Activated naive CD8-positive, alpha-beta T cell treated with anti-CD3 and anti-CD28 coated beads for 36 hours (primary cell): ENCODE measurements at regions not wholly inside any gene's neighbourhood (a gene's known extent, or its start where the extent isn't known, plus 50 kb on each side); places are given as distances from the start of the nearest gene placed in this dataset.

Source experiments
- DNase-seq: peaks from one replicate; pipeline ENCODE4 v3.0.0; 2021
- H3K27ac Mint-ChIP-seq: one replicate; pipeline ENCODE4 v1.8.0; 2022; ENCODE audit warnings: mild to moderate bottlenecking, moderate library complexity, mixed read lengths
- H3K27me3 Mint-ChIP-seq: one replicate; pipeline ENCODE4 v1.8.0; 2022; ENCODE audit warnings: mild to moderate bottlenecking, mixed read lengths
- H3K36me3 Mint-ChIP-seq: one replicate; pipeline ENCODE4 v1.8.0; 2021; ENCODE audit warnings: mild to moderate bottlenecking, mixed read lengths
- H3K4me1 Mint-ChIP-seq: one replicate; pipeline ENCODE4 v1.8.0; 2021; ENCODE audit warnings: mixed read lengths
- H3K4me3 Mint-ChIP-seq: one replicate; pipeline ENCODE4 v1.8.0; 2022; ENCODE audit warnings: mild to moderate bottlenecking, moderate library complexity, mixed read lengths
- H3K9me3 Mint-ChIP-seq: one replicate; pipeline ENCODE4 v1.8.0; 2022; ENCODE audit warnings: mixed read lengths

DNA sequence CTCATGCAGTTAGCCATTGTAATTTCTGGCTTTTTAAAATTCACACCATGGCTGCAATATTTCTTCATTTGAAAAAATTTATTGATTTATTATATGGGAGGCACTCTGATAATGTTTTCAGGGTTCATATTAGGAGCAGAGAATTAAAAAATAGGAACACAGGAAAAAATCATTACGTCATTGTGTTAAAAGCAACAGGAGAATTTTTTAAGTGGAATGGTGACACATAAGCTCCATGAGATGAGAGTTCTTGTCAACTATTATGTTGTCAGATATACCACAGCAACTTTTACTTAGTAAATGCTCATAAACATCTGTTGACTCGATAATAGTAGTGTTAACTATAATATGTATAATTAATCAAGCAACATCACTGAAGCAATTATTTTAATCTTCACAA is 400.1 kb downstream of the TDRD3 start:
- Mint-ChIP-seq H3K36me3 (no peaks in the 10 kb centered on the region), H3K27ac (no peak overlapping the region), H3K4me1 (no peaks in the 10 kb centered on the region), H3K27me3 (no peaks in the 10 kb centered on the region), H3K4me3 (no peak overlapping the region), H3K9me3 (no peaks in the 10 kb centered on the region)
- DNase-seq, result no peak

DNA sequence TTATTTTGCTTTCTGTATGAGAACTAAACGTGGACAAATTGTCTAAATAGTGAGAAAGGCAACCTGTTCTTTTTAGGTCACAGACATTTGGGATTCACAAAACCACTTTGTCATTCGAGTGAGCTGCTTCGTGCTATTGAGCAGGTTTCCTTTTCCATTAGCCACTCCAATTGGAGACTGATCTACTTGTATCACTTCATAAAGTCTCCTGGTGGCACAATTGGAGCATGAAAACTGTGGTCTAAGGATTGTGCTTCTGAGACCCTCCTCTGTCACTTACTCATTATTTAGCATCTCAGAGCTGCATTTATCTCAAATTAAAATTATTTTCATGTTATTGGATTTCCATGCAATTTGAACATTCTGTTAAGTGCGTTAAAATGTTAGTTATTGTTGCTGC is 397.7 kb downstream of the TDRD3 start:
- H3K36me3 Mint-ChIP-seq, result no peaks in the 10 kb centered on the region
- DNase-seq, result no peak
- no peak overlapping the region for H3K27ac Mint-ChIP-seq
- H3K4me3 Mint-ChIP-seq, result no peak overlapping the region
- no peaks in the 10 kb centered on the region for H3K27me3 Mint-ChIP-seq
- no peaks in the 10 kb centered on the region for H3K4me1 Mint-ChIP-seq
- no peaks in the 10 kb centered on the region for H3K9me3 Mint-ChIP-seq

DNA sequence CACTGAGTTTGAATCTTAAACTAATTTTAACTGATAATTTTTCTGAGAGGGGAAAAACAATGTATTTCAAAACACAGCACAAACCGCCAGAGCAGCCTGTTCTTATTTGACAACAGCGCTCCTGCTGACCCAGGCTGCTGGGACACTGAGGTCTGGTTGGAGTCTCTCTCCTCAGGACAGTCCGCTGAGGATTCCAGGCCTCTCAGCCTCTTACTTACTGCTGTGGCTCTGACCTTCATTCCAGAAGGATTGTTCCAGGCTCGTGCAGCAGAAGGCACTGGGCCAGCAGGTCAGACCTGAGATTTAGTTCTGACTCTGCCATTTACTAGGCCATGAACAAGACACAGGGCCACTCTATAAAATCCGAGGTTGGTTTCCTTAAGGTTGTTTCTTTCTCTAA is 393.6 kb downstream of the TDRD3 start:
- H3K9me3 Mint-ChIP-seq, result no peaks in the 10 kb centered on the region
- H3K4me1 Mint-ChIP-seq, result no peaks in the 10 kb centered on the region
- no peak for DNase-seq
- H3K36me3 Mint-ChIP-seq, result no peaks in the 10 kb centered on the region
- no peak overlapping the region for H3K27ac Mint-ChIP-seq
- no peak overlapping the region for H3K4me3 Mint-ChIP-seq
- no peaks in the 10 kb centered on the region for H3K27me3 Mint-ChIP-seq

GRCh38 chr13:60788156-60788829 is 391.3 kb downstream of the TDRD3 start:
- no peaks in the 10 kb centered on the region for H3K4me1 Mint-ChIP-seq
- H3K27me3 Mint-ChIP-seq, result no peaks in the 10 kb centered on the region
- no peak for DNase-seq
- H3K36me3 Mint-ChIP-seq, result no peaks in the 10 kb centered on the region
- H3K4me3 Mint-ChIP-seq, result no peak overlapping the region
- H3K27ac Mint-ChIP-seq, result no peak overlapping the region
- H3K9me3 Mint-ChIP-seq, result no peaks in the 10 kb centered on the region

DNA sequence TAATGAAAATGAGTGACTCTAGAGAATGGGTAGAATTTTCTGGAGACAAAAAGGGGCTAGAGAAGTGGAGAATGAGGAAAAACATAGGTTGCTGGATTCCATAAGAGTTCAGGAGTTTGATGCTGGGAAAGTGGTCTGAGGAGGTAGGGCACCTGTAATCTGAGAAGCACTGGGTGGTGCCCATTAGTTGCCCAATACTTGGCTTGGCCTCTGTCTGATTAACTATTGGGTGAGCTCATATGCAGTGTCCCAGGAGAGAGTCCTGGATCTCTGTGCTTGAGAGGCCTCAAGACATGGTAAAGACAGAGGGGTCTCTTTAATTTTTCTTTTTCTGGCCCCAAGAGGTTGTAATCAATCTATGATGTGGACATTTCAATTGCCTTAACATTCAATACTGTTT is 390.1 kb downstream of the TDRD3 start:
- no peak for DNase-seq
- Mint-ChIP-seq H3K27ac (no peak overlapping the region), H3K27me3 (no peaks in the 10 kb centered on the region), H3K9me3 (no peaks in the 10 kb centered on the region), H3K36me3 (no peaks in the 10 kb centered on the region), H3K4me1 (no peaks in the 10 kb centered on the region), H3K4me3 (no peak overlapping the region)

- no peak overlapping the region for H3K27ac Mint-ChIP-seq
- DNase-seq, result no peak
- H3K4me3 Mint-ChIP-seq, result no peak overlapping the region
- H3K4me1 Mint-ChIP-seq, result no peaks in the 10 kb centered on the region
- H3K9me3 Mint-ChIP-seq, result peaks cover 8% of the 10 kb centered on the region
- no peaks in the 10 kb centered on the region for H3K36me3 Mint-ChIP-seq
- H3K27me3 Mint-ChIP-seq, result no peaks in the 10 kb centered on the region
These were observed 375.7 kb downstream of the TDRD3 start for GRCh38 chr13:60772726-60773125.

GRCh38 chr13:60765700-60766411 is 368.8 kb downstream of the TDRD3 start:
- Mint-ChIP-seq H3K9me3 (peaks cover 10% of the 10 kb centered on the region), H3K27ac (no peak overlapping the region), H3K27me3 (no peaks in the 10 kb centered on the region), H3K4me1 (no peaks in the 10 kb centered on the region), H3K36me3 (no peaks in the 10 kb centered on the region), H3K4me3 (no peak overlapping the region)
- DNase-seq, result no peak

DNA sequence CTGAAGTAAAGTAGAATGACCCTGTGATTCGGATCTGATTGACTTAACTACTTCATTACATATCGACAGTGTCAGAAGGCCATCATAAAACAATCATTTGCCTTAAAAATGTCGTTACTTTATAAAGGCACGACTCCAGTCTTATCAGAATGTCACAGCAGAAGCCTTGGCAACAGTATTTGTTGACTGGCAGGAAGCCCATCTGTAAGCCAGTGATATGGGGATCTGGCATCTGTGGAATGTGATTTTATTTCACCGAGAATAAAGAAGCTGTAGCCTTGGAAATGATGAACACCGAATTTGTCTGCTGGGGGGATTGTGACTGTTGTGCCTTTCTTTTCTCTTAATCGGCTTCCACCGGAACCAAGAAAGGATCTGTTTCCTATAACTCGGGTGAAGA is 362.5 kb downstream of the TDRD3 start:
- Mint-ChIP-seq H3K27ac (no peak overlapping the region), H3K4me1 (no peaks in the 10 kb centered on the region), H3K4me3 (no peak overlapping the region), H3K27me3 (no peaks in the 10 kb centered on the region), H3K9me3 (peaks cover 8% of the 10 kb centered on the region), H3K36me3 (no peaks in the 10 kb centered on the region)
- DNase-seq, result no peak

- Mint-ChIP-seq H3K9me3 (peaks cover 8% of the 10 kb centered on the region), H3K36me3 (no peaks in the 10 kb centered on the region), H3K4me1 (no peaks in the 10 kb centered on the region), H3K27me3 (no peaks in the 10 kb centered on the region), H3K4me3 (no peak overlapping the region), H3K27ac (no peak overlapping the region)
- DNase-seq, result no peak
These were observed 361.6 kb downstream of the TDRD3 start for GRCh38 chr13:60758637-60759036.

DNA sequence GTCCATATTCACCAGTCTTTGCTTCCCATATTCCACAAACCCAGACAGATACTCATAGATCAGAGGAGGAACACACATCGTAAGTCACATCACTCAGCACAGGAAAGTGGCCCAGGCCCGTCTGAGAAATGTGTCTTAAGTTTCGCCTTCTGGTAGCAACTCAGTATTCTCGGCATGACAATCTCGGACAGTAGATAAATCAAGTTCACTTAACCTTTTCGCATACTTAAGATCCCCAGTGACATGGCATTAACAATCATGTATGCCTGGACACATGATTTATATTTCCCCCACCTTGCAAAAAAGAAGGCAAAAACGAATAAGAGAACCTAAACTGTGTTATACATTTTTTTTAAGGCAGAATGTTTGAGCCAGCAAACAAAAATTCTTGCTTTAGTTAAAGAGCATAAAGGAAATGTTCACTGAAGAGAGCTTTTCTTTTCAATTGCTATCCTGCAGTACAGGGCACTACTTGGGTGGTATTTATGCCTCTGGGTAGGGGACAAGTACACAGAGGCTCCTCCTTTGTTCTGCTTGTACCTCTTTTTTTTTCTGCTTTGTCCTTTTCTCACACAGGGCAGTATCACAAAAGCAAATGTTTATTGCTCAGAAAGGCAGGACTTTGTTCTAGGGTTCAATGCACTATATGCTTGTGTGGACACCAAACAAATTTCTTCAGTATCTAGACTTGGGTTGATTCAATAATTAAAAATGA is 360.6 kb downstream of the TDRD3 start:
- Mint-ChIP-seq H3K4me1 (no peaks in the 10 kb centered on the region), H3K9me3 (peaks cover 8% of the 10 kb centered on the region), H3K4me3 (no peak overlapping the region), H3K27me3 (no peaks in the 10 kb centered on the region), H3K36me3 (no peaks in the 10 kb centered on the region), H3K27ac (no peak overlapping the region)
- DNase-seq, result no peak

DNA sequence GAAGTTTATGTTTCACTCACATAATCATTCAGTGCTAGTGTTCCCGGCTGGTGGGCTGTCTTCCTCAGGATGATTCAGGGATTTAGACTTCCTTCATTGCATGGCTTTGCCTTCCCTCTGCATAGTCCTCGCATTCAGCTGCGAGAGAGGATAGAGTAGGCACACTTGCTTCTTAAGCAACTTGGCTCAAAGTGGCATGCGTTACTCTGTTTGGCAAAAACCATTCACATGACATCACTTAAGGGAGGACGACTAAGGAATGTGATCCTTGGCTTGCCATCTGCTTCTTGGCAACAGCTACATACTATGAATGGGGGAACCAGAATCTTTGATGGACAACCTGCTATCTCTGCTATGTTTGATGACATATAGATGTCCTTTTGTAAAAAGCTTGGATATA is 359.3 kb downstream of the TDRD3 start:
- H3K27me3 Mint-ChIP-seq, result no peaks in the 10 kb centered on the region
- H3K9me3 Mint-ChIP-seq, result peaks cover 2% of the 10 kb centered on the region
- no peak for DNase-seq
- no peaks in the 10 kb centered on the region for H3K4me1 Mint-ChIP-seq
- no peak overlapping the region for H3K4me3 Mint-ChIP-seq
- no peak overlapping the region for H3K27ac Mint-ChIP-seq
- no peaks in the 10 kb centered on the region for H3K36me3 Mint-ChIP-seq

DNA sequence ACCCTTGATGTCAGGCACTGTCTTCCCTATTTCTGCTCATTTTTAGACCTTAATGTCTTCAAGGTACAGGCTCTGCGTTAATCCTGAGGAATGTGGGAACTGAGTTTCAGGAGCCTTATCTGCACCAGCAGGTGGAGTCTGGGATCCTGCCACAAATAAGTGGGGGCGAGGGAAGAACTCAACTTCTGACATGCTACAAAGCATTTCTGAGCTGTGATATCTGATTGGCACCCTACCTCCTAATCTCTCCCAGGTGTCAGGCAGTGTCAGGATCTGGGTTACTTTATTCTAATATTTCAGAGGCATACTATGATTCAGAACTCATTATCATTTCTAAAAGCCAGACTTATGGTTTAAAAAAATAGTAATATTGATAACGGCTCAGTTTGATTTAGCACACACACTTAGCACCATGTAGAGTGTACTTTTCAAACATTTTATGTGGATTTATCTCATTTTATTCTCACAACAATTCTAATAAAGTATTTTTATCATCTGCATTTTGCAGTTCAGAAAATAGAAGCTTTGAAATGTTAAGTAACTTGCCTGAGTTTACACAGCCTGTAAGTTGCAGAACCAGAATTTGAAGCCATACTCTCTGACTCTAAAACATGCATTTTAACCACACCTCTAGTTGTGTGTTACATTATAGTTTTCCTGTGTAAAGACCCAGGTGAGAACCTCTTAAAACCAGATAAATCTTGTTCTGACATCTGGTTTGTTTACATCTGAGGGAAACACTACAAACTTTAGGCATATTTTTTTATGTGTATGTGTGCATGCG is 358.6 kb downstream of the TDRD3 start:
- H3K27me3 Mint-ChIP-seq, result no peaks in the 10 kb centered on the region
- H3K4me3 Mint-ChIP-seq, result no peak overlapping the region
- H3K36me3 Mint-ChIP-seq, result no peaks in the 10 kb centered on the region
- no peak for DNase-seq
- H3K27ac Mint-ChIP-seq, result no peak overlapping the region
- no peaks in the 10 kb centered on the region for H3K4me1 Mint-ChIP-seq
- H3K9me3 Mint-ChIP-seq, result no peaks in the 10 kb centered on the region

- Mint-ChIP-seq H3K9me3 (no peaks in the 10 kb centered on the region), H3K36me3 (no peaks in the 10 kb centered on the region), H3K4me1 (no peaks in the 10 kb centered on the region), H3K27me3 (no peaks in the 10 kb centered on the region), H3K27ac (no peak overlapping the region), H3K4me3 (no peak overlapping the region)
- no peak for DNase-seq
These were observed 357.4 kb downstream of the TDRD3 start for GRCh38 chr13:60754211-60755090.

GRCh38 chr13:60753641-60754040 is 356.6 kb downstream of the TDRD3 start:
- Mint-ChIP-seq H3K4me3 (no peak overlapping the region), H3K36me3 (no peaks in the 10 kb centered on the region), H3K27ac (no peak overlapping the region), H3K9me3 (no peaks in the 10 kb centered on the region), H3K4me1 (no peaks in the 10 kb centered on the region), H3K27me3 (no peaks in the 10 kb centered on the region)
- no peak for DNase-seq
